Dendritic cell treated with granulocyte-macrophage colony-stimulating factor and Interleukin-4, amounts not matched to agents 40 ng/mL and 50 ng/mL, for 4 days (primary cell): ENCODE measurements at regions not wholly inside any gene's neighbourhood (a gene's known extent, or its start where the extent isn't known, plus 50 kb on each side); places are given as distances from the start of the nearest gene placed in this dataset.
"Not testable (repeated sequence)": the region's sequence is repeated elsewhere in the genome, so short reads cannot be mapped to it uniquely, and the experiment has no call there.

ENCODE experiments used
- H3K27ac Mint-ChIP-seq: one replicate; pipeline ENCODE4 v1.8.0; 2022; ENCODE audit warnings: mild to moderate bottlenecking, mixed read lengths
- H3K27me3 Mint-ChIP-seq: one replicate; pipeline ENCODE4 v1.8.0; 2022; ENCODE audit warnings: mild to moderate bottlenecking, mixed read lengths
- H3K36me3 Mint-ChIP-seq: one replicate; pipeline ENCODE4 v1.8.0; 2022; ENCODE audit warnings: low read depth, mixed read lengths
- H3K4me1 Mint-ChIP-seq: one replicate; pipeline ENCODE4 v1.8.0; 2022; ENCODE audit warnings: low read depth, mixed read lengths
- H3K4me3 Mint-ChIP-seq: one replicate; pipeline ENCODE4 v1.8.0; 2022; ENCODE audit warnings: mild to moderate bottlenecking, moderate library complexity, mixed read lengths
- H3K9me3 Mint-ChIP-seq: one replicate; pipeline ENCODE4 v1.8.0; 2022; ENCODE audit warnings: mixed read lengths
- intact Hi-C: fragments of 100-400 bp; cut with micrococcal nuclease; formaldehyde crosslinking; loops from one replicate; pipeline ENCODE4 v1.15.0; 2022

GRCh38 chr17:56707312-56708219, 114.1 kb downstream of the NOG start:
- Mint-ChIP-seq H3K9me3 (peaks cover 7% of the 10 kb centered on the region), H3K27ac (no peak overlapping the region), H3K4me1 (no peaks in the 10 kb centered on the region), H3K36me3 (no peaks in the 10 kb centered on the region), H3K27me3 (no peaks in the 10 kb centered on the region), H3K4me3 (no peak overlapping the region)
- intact Hi-C loops, result no loop called here

- Mint-ChIP-seq H3K4me1 (no peaks in the 10 kb centered on the region), H3K36me3 (no peaks in the 10 kb centered on the region), H3K4me3 (no peak overlapping the region), H3K27ac (no peak overlapping the region), H3K27me3 (no peaks in the 10 kb centered on the region), H3K9me3 (peaks cover 7% of the 10 kb centered on the region)
- intact Hi-C loops, result no loop called here
These were observed 114.7 kb downstream of the NOG start for GRCh38 chr17:56708220-56708558.

GRCh38 chr17:56708670-56709410, 115.3 kb downstream of the NOG start:
- H3K9me3 Mint-ChIP-seq, result peaks cover 7% of the 10 kb centered on the region
- no peaks in the 10 kb centered on the region for H3K36me3 Mint-ChIP-seq
- H3K27ac Mint-ChIP-seq, result no peak overlapping the region
- no peak overlapping the region for H3K4me3 Mint-ChIP-seq
- no peaks in the 10 kb centered on the region for H3K4me1 Mint-ChIP-seq
- intact Hi-C loops, result no loop called here
- H3K27me3 Mint-ChIP-seq, result no peaks in the 10 kb centered on the region

GRCh38 chr17:56710986-56711385, 117.5 kb downstream of the NOG start:
- H3K9me3 Mint-ChIP-seq, result peaks cover 7% of the 10 kb centered on the region

GRCh38 chr17:56715613-56716357, 117.9 kb downstream of the C17orf67 start:
- Mint-ChIP-seq H3K27me3 (no peaks in the 10 kb centered on the region), H3K4me3 (no peak overlapping the region), H3K4me1 (no peaks in the 10 kb centered on the region), H3K9me3 (peaks cover 7% of the 10 kb centered on the region), H3K36me3 (no peaks in the 10 kb centered on the region), H3K27ac (no peak overlapping the region)
- intact Hi-C loops, result loop anchor here (1.0 to 5.0 kb wide), 2 partner anchors 123 to 588 kb away; no protein-coding TSS in a partner anchor

More at GRCh38 chr17:56710986-56711385, 117.5 kb downstream of the NOG start:
- intact Hi-C loops, result no loop called here
- no peaks in the 10 kb centered on the region for H3K36me3 Mint-ChIP-seq
- H3K4me3 Mint-ChIP-seq, result no peak overlapping the region
- no peaks in the 10 kb centered on the region for H3K27me3 Mint-ChIP-seq
- no peak overlapping the region for H3K27ac Mint-ChIP-seq
- H3K4me1 Mint-ChIP-seq, result no peaks in the 10 kb centered on the region

GRCh38 chr17:56717471-56717870, 116.2 kb downstream of the C17orf67 start:
- intact Hi-C loops, result loop anchor here (5.0 kb wide), 1 partner anchor 590 kb away; no protein-coding TSS in a partner anchor
- no peak overlapping the region for H3K27ac Mint-ChIP-seq
- no peaks in the 10 kb centered on the region for H3K36me3 Mint-ChIP-seq
- no peak overlapping the region for H3K4me3 Mint-ChIP-seq
- no peaks in the 10 kb centered on the region for H3K4me1 Mint-ChIP-seq
- peaks cover under 1% of the 10 kb centered on the region for H3K9me3 Mint-ChIP-seq
- no peaks in the 10 kb centered on the region for H3K27me3 Mint-ChIP-seq

GRCh38 chr17:56718515-56718914, 115.2 kb downstream of the C17orf67 start:
- H3K9me3 Mint-ChIP-seq, result no peaks in the 10 kb centered on the region
- H3K27ac Mint-ChIP-seq, result no peak overlapping the region
- no peaks in the 10 kb centered on the region for H3K27me3 Mint-ChIP-seq
- intact Hi-C loops, result loop anchor here (5.0 kb wide), 1 partner anchor 591 kb away; no protein-coding TSS in a partner anchor
- H3K36me3 Mint-ChIP-seq, result no peaks in the 10 kb centered on the region
- no peaks in the 10 kb centered on the region for H3K4me1 Mint-ChIP-seq
- H3K4me3 Mint-ChIP-seq, result no peak overlapping the region

GRCh38 chr17:56723421-56723820, 110.3 kb downstream of the C17orf67 start:
- Mint-ChIP-seq H3K4me3 (no peak overlapping the region), H3K9me3 (no peaks in the 10 kb centered on the region), H3K4me1 (no peaks in the 10 kb centered on the region), H3K36me3 (no peaks in the 10 kb centered on the region), H3K27me3 (no peaks in the 10 kb centered on the region), H3K27ac (no peak overlapping the region)
- intact Hi-C loops, result no loop called here

- intact Hi-C loops, result no loop called here
- Mint-ChIP-seq H3K36me3 (no peaks in the 10 kb centered on the region), H3K9me3 (no peaks in the 10 kb centered on the region), H3K27ac (no peak overlapping the region), H3K27me3 (peaks cover 3% of the 10 kb centered on the region), H3K4me1 (no peaks in the 10 kb centered on the region), H3K4me3 (no peak overlapping the region)
These were observed 109.1 kb downstream of the C17orf67 start for GRCh38 chr17:56724664-56725063.

- Mint-ChIP-seq H3K27me3 (peaks cover 3% of the 10 kb centered on the region), H3K27ac (no peak overlapping the region), H3K4me3 (no peak overlapping the region), H3K9me3 (no peaks in the 10 kb centered on the region), H3K4me1 (no peaks in the 10 kb centered on the region), H3K36me3 (no peaks in the 10 kb centered on the region)
- intact Hi-C loops, result no loop called here
These were observed 108.6 kb downstream of the C17orf67 start for GRCh38 chr17:56725144-56725543.

- intact Hi-C loops, result no loop called here
- H3K27ac Mint-ChIP-seq, result no peak overlapping the region
- H3K4me3 Mint-ChIP-seq, result no peak overlapping the region
- H3K9me3 Mint-ChIP-seq, result no peaks in the 10 kb centered on the region
- peaks cover 3% of the 10 kb centered on the region for H3K27me3 Mint-ChIP-seq
- H3K4me1 Mint-ChIP-seq, result no peaks in the 10 kb centered on the region
- no peaks in the 10 kb centered on the region for H3K36me3 Mint-ChIP-seq
These were observed 105.7 kb downstream of the C17orf67 start for GRCh38 chr17:56727876-56728617.

- H3K4me3 Mint-ChIP-seq, H3K4me1 Mint-ChIP-seq, H3K9me3 Mint-ChIP-seq, H3K27me3 Mint-ChIP-seq, H3K27ac Mint-ChIP-seq, H3K36me3 Mint-ChIP-seq, intact Hi-C loops: not testable (repeated sequence)
These were observed 102.6 kb downstream of the C17orf67 start for GRCh38 chr17:56731096-56731495.

- Mint-ChIP-seq H3K4me1 (no peaks in the 10 kb centered on the region), H3K27ac (no peak overlapping the region), H3K27me3 (peaks cover 3% of the 10 kb centered on the region), H3K9me3 (no peaks in the 10 kb centered on the region), H3K36me3 (no peaks in the 10 kb centered on the region), H3K4me3 (no peak overlapping the region)
- intact Hi-C loops, result no loop called here
These were observed 99.9 kb downstream of the C17orf67 start for GRCh38 chr17:56733833-56734232.
